GM10266 (cell line): ENCODE measurements at regions not wholly inside any gene's neighbourhood (a gene's known extent, or its start where the extent isn't known, plus 50 kb on each side); places are given as distances from the start of the nearest gene placed in this dataset.
"Not testable (repeated sequence)": the region's sequence is repeated elsewhere in the genome, so short reads cannot be mapped to it uniquely, and the experiment has no call there.

Source experiments
- DNase-seq: peaks from one replicate; pipeline ENCODE4 v3.0.0; 2012; ENCODE audit errors: extremely low spot score
- TF ChIP-seq, protein P1 (sequence below): IDR thresholded peaks from 2 replicates; pipeline ENCODE4 v1.5.1; 2012; ENCODE audit warnings: mild to moderate bottlenecking, low read depth; ENCODE audit not compliant: control insufficient read depth, insufficient read depth; ENCODE audit errors: missing control alignments

DNA sequence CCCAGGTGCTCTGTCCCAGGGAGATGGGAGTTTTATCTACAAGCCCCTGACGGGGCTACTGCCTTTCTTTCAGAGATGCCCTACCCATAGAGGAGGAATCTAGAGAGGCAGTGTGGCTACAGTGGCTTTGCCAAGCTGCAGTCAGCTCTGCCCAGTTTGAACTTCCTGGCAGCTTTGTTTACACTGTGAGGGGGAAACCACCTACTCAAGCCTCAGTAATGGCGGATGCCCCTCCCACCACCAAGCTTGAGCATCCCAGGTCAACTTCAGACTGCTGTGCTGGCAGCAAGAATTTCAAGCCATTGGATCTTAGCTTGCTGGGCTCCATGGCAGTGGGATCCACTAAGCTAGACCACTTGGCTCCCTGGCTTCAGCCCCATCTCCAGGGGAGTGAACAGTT lies 53.1 kb upstream of the TMEM252 start:
- DNase-seq, result not testable (repeated sequence)

DNA sequence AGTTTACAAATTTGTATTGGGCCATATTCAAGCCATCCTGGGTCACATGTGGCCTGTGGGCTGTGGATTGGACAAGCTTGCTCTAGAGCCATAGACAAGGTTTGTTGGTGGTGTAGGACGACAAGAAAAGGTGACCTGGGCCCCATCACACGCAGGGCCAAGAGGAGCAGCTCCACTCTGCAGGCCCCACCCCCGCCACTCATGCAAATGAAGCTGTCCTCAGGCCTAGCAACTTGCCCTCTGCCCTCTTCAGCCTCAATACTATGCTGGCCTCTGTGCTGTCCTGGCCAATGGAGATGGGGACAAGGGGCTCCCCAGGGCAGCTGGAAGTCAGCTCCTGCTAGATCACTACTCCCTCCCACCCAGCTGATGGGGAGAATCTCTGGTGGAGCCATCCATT lies 55.2 kb upstream of the TMEM252 start:
- DNase-seq, result no peak
- TF ChIP-seq, protein P1, sequence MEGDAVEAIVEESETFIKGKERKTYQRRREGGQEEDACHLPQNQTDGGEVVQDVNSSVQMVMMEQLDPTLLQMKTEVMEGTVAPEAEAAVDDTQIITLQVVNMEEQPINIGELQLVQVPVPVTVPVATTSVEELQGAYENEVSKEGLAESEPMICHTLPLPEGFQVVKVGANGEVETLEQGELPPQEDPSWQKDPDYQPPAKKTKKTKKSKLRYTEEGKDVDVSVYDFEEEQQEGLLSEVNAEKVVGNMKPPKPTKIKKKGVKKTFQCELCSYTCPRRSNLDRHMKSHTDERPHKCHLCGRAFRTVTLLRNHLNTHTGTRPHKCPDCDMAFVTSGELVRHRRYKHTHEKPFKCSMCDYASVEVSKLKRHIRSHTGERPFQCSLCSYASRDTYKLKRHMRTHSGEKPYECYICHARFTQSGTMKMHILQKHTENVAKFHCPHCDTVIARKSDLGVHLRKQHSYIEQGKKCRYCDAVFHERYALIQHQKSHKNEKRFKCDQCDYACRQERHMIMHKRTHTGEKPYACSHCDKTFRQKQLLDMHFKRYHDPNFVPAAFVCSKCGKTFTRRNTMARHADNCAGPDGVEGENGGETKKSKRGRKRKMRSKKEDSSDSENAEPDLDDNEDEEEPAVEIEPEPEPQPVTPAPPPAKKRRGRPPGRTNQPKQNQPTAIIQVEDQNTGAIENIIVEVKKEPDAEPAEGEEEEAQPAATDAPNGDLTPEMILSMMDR, result no peak

DNA sequence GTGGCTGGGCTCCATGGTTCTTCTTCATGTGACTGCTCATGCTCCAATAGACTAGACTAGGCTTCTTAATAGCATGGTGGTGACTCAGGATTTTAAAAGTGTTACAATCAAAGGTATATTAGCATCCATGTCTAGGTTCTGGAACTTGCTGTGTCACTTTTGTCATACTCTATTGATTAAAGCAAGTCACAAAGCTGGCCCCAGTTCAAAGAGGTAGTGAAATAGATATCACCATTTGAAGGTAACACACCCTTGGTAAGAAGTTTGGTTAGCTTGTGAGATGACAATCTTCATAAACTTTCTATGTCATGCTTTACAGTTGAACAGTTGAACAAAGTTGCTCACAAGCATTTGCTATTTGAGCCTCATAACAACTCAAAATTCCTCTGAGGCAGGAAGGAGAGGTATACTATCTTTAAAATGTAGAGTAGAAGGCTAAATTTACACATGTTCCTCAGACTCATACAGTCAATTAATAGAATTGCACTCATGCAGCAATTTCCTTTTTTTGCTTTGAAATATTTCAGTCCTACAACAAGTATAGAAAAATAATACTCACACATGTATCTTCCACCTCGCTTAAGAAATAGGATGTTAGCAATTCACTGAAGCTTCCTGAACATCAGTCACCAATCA lies 56.8 kb upstream of the TMEM252 start:
- DNase-seq, result no peak
- TF ChIP-seq, protein P1, result no peak

DNA sequence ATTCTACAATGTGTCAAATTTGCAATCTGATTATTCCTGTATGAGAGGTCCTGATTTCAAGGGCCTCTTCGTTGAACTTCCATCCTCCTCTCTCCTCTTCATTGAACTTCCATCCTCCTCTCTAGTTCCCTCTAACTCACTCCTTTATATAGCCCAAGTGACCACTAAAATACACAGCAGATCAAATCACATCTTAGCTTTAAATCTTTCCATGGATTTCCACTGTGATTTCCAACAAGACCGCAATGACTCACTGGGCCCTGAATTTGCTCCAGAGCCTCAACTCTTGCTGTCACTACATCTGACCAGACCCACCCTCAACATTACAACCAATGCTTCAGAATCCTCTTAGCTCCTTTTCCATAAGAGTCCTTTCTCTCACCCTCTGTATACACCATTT lies 59.1 kb upstream of the TMEM252 start:
- no peak for DNase-seq
- TF ChIP-seq, protein P1, result no peak

DNA sequence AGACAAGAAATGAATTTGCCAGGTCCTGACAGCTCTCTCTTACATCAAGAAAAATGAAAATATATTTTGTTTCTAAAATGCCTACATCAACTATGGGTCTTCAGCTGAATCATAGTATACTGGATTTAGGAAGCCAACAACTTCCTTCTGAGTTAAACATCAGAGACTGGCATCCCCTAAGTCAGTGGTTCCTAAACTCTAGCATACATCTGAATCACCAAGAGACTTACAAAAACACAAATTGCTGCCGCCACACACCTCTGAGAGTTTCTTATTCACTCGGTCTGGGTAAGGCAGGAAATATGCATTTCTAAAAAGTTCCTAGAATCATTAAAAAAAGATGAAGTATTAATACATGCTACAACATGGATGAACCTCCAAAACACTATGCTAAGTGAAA lies 60.4 kb upstream of the TMEM252 start:
- DNase-seq, result no peak
- TF ChIP-seq, protein P1, result no peak

DNA sequence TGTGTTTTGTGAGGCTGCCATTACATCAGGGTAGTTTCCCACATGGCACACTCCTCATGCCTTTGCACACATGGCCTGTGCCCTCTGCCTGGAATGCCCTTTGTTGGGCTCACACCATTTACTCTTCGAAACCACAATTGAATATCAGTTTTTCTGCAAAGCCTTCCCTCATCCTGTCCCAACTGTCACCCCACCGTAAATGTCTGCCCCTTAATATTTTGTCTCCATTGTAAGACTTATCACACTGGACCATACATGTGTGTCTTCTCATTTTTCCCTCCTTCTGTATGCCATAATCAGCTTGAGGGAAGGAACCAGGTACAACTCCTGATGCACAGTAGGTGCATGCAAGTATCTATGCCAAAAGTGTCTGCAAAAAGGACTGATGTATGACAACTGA lies 62.7 kb upstream of the TMEM252 start:
- TF ChIP-seq, protein P1, result no peak
- no peak for DNase-seq

DNA sequence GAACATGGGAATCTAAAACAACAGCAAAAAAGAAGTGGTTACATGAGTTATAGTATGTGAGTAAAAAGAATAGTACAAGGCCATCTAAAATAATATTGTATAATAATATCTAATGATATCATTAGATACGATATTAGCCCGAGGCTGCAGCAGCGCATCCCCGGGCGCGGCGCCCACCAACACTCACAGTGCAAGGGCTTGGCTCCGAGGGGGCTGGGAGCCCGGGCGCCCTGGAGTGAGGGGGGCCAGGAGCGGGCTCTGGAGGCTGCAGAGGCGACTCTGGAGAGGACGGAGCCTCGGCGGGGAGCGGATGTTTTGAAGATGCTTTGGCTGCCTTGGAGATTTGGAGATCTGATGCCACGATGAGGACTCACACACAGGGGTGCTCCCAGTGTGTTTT lies 68.1 kb upstream of the TMEM252 start:
- TF ChIP-seq, protein P1, result no peak
- DNase-seq, result no peak

DNA sequence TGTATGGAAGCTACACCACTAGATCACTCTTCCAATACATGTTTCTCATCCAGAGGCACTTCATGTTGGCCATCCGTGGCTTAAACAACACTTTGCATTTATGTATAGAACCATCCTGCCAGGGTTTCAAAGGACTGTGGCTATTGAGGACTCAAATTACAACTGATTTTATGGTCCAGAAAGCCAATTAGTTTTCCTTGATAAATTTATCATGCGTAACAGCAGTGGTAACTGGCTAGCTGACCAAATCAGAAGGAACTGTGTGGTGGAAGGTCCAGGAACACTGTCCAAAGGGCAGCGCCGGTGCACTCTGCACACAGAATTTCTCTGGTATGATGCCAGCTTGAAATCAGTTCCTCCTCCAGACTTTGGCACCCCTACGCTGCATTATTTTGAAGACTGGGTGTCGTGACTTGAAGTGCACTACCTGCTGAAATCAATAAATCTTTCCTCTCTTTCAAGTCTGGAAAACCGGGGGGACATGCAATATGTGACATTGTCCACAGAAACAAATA lies 69.3 kb upstream of the TMEM252 start:
- TF ChIP-seq, protein P1, result no peak
- no peak for DNase-seq
